ENCODE measurements at regions not wholly inside any gene's neighbourhood (a gene's known extent, or its start where the extent isn't known, plus 50 kb on each side); places are given as distances from the start of the nearest gene placed in this dataset.

DNA sequence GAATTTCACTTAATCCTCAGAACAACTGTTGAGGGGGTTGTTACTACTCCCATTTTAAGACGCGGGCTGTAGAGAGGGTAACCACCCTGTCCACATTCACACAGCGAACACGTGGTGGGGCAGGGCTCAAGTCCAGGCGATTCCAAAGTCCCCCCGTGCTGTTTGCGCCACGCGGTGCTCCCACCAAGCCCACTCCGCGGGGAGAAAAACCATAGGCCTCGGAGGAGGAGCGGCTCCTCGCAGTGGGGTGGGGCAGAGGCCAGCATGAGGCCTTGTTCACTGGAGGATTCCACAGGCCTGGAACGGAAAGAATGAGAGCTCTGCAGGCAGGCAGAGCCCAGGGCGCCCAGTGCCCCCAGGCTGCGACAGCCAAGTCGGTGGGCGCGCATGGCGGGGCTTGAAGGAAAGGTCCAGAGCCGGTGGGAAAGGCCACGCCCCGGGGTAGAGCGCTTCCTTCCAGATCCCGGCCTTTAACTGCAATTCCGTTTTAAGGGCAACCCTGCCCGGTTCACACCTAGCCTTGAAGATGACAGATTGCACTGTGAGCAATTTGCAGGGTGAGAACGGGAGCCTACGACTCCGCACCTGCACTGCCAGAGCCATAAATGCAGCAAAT lies 161.8 kb upstream of the TBL1XR1 start:
- Histone ChIP-seq H3K4me3 (replicated peaks in 1 of 3; ENCODE audit: insufficient read depth in 1 of 3, low read depth in 1 of 3, low read length in 3 of 3) (peak overlapping the region in 1 of 3 experiments; percentile 0), H4K20me1 (replicated peaks; ENCODE audit: control insufficient read depth, extremely low read depth, insufficient read depth, low read length) (no peaks in the 10 kb centered on the region), H3K4me1 (ENCODE audit: control insufficient read depth, extremely low read depth, insufficient read depth, low read length) (peaks cover 50% of the 10 kb centered on the region), H3K9ac (replicated peaks; ENCODE audit: extremely low read depth, insufficient read depth, low read length) (peak overlapping the region; percentile 57), H3K4me2 (ENCODE audit: insufficient read depth, low read length) (peak overlapping the region; percentile 71), H2AFZ (ENCODE audit: low read depth, low read length) (peak overlapping the region; percentile 4), H3K27me3 (ENCODE audit: control insufficient read depth in 2 of 2, insufficient read depth in 2 of 2, low read length in 2 of 2) (no peaks in the 10 kb centered on the region), H3K79me2 (ENCODE audit: control insufficient read depth, insufficient read depth, low read length) (no peaks in the 10 kb centered on the region), H3K27ac (ENCODE audit: insufficient read depth, low read depth, low read length) (peak overlapping the region; percentile 98), H3K9me3 (replicated peaks; ENCODE audit: control insufficient read depth, insufficient read depth, low read length) (no peaks in the 10 kb centered on the region), H3K9me1 (replicated peaks; ENCODE audit: control insufficient read depth, extremely low read depth, insufficient read depth, low read length) (no peaks in the 10 kb centered on the region), H3K36me3 (ENCODE audit: control insufficient read depth in 2 of 2, extremely low read depth in 1 of 2, insufficient read depth in 2 of 2, low read length in 2 of 2) (no peaks in the 10 kb centered on the region)
- no TSS peak for BruUV-seq (replicated peaks)
- intact Hi-C loops (cut with micrococcal nuclease) (loop anchor here (1.0 to 10.0 kb wide), 6 partner anchors 39 to 993 kb away; no protein-coding TSS in a partner anchor), dilution Hi-C loops (cut with MboI; ENCODE audit: extremely low pct_ligation_motif_present, low sequenced_read_pairs) (no loop called here)
- DNase-seq (ENCODE audit: low read depth, low spot score) (peak; percentile 55), FAIRE-seq (no peak)
- TF ChIP-seq MYC (IDR thresholded peaks at IDR 0.05; ENCODE audit: low read depth, low read length) (no peak), EZH2 (IDR thresholded peaks at IDR 0.05; ENCODE audit: borderline replicate concordance, low read depth, low read length, severe bottlenecking) (no peak), JUN (IDR thresholded peaks at IDR 0.05; ENCODE audit: borderline replicate concordance, insufficient read depth, insufficient read length, low read depth) (no peak), FOS (IDR thresholded peaks at IDR 0.05; ENCODE audit: borderline replicate concordance, insufficient read depth, low read length) (no peak)
- ChIA-PET CTCF (interaction anchor here (0.5 to 7.7 kb wide), 10 partner anchors 13 to 1026 kb away, joined by 3 to 76 read pairs (median 10); partner anchors contain the start of gene TBL1XR1), POLR2A (interaction anchor here (1.0 to 2.2 kb wide), 3 partner anchors 13 to 307 kb away, joined by 3 to 10 read pairs (median 5); partner anchors contain the start of gene TBL1XR1)

GRCh38 chr3:177359593-177360357 lies 162.5 kb upstream of the TBL1XR1 start:
- Histone ChIP-seq H3K4me2 (ENCODE audit: insufficient read depth, low read length) (peak overlapping the region; percentile 71), H3K4me1 (ENCODE audit: control insufficient read depth, extremely low read depth, insufficient read depth, low read length) (peaks cover 50% of the 10 kb centered on the region), H3K27me3 (ENCODE audit: control insufficient read depth in 2 of 2, insufficient read depth in 2 of 2, low read length in 2 of 2) (no peaks in the 10 kb centered on the region), H3K36me3 (ENCODE audit: control insufficient read depth in 2 of 2, extremely low read depth in 1 of 2, insufficient read depth in 2 of 2, low read length in 2 of 2) (no peaks in the 10 kb centered on the region), H3K9me3 (replicated peaks; ENCODE audit: control insufficient read depth, insufficient read depth, low read length) (no peaks in the 10 kb centered on the region), H3K27ac (ENCODE audit: insufficient read depth, low read depth, low read length) (peak overlapping the region; percentile 98), H4K20me1 (replicated peaks; ENCODE audit: control insufficient read depth, extremely low read depth, insufficient read depth, low read length) (no peaks in the 10 kb centered on the region), H3K9me1 (replicated peaks; ENCODE audit: control insufficient read depth, extremely low read depth, insufficient read depth, low read length) (no peaks in the 10 kb centered on the region), H3K79me2 (ENCODE audit: control insufficient read depth, insufficient read depth, low read length) (no peaks in the 10 kb centered on the region), H3K9ac (replicated peaks; ENCODE audit: extremely low read depth, insufficient read depth, low read length) (peak overlapping the region; percentile 79), H3K4me3 (replicated peaks in 1 of 3; ENCODE audit: insufficient read depth in 1 of 3, low read depth in 1 of 3, low read length in 3 of 3) (peak overlapping the region in 2 of 3 experiments; percentile 16 to 43), H2AFZ (ENCODE audit: low read depth, low read length) (peak overlapping the region; percentile 33)
- intact Hi-C loops (cut with micrococcal nuclease) (loop anchor here (1.0 to 10.0 kb wide), 19 partner anchors 53 to 1026 kb away; partner anchors contain the start of gene TBL1XR1), dilution Hi-C loops (cut with MboI; ENCODE audit: extremely low pct_ligation_motif_present, low sequenced_read_pairs) (no loop called here)
- peak; percentile 87 for TF ChIP-seq JUN (IDR thresholded peaks at IDR 0.05; ENCODE audit: borderline replicate concordance, insufficient read depth, insufficient read length, low read depth)
- TF ChIP-seq EZH2 (IDR thresholded peaks at IDR 0.05; ENCODE audit: borderline replicate concordance, low read depth, low read length, severe bottlenecking): no peak
- TF ChIP-seq POLR2A (IDR thresholded peaks at IDR 0.05; ENCODE audit: low read depth, low read length): no peak
- peak; percentile 61 for TF ChIP-seq MYC (IDR thresholded peaks at IDR 0.05; ENCODE audit: low read depth, low read length)
- TF ChIP-seq GATA2 (IDR thresholded peaks at IDR 0.05; ENCODE audit: insufficient read depth, insufficient read length, low read depth, low read length): no peak
- TF ChIP-seq MAX (IDR thresholded peaks at IDR 0.05; ENCODE audit: insufficient read depth, insufficient read length): no peak
- TF ChIP-seq FOS (IDR thresholded peaks at IDR 0.05; ENCODE audit: borderline replicate concordance, insufficient read depth, low read length): peak; percentile 75
- TF ChIP-seq POLR2AphosphoS5 (IDR thresholded peaks at IDR 0.05; ENCODE audit: insufficient read depth, low read depth, low read length): peak; percentile 90
- TF ChIP-seq CTCF (IDR thresholded peaks at IDR 0.05; ENCODE audit: extremely low read depth in 1 of 2, insufficient read depth in 1 of 2, low read depth in 1 of 2, low read length in 2 of 2): no peak
- ChIA-PET CTCF (interaction anchor here (0.7 to 7.7 kb wide), 16 partner anchors 14 to 1027 kb away, joined by 3 to 76 read pairs (median 4); partner anchors contain the start of gene TBL1XR1), POLR2A (interaction anchor here (0.6 to 2.2 kb wide), 4 partner anchors 14 to 308 kb away, joined by 3 to 12 read pairs (median 7); partner anchors contain the start of gene TBL1XR1)
- TSS peak; percentile 28 for BruUV-seq (replicated peaks)
- FAIRE-seq (peak; percentile 95), DNase-seq (ENCODE audit: low read depth, low spot score) (peak; percentile 98)
